ENCODE measurements at regions not wholly inside any gene's neighbourhood (a gene's known extent, or its start where the extent isn't known, plus 50 kb on each side); places are given as distances from the start of the nearest gene placed in this dataset.
"Not testable (repeated sequence)": the region's sequence is repeated elsewhere in the genome, so short reads cannot be mapped to it uniquely, and the experiment has no call there.

GRCh38 chr15:88965097-88965496 lies 51.9 kb upstream of the MFGE8 start:
- CTCF ChIA-PET; DNase-seq (ENCODE audit: extremely low spot score): not testable (repeated sequence)
- POLR2A ChIA-PET, result interaction anchor here (0.7 kb wide), 1 partner anchor 333 kb away, joined by 3 read pairs; no protein-coding TSS in a partner anchor

DNA sequence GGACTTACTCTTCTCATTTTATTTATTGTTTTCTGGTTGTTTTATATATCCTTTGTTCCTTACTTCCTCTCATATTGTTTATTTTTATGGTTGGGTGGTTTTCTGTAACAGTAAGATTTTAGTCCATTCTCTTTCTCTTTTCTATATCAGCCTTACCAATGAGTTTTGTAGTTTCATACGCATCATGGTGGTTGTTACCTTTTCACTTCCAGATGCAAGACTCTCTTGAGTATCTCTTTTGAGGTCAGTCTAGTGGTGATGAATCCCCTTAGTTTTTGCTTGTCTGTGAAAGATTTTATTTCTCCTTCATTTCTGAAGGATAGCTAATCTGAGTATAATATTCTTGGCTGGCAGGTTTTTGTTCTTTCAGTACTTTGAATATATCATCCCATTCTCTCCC lies 57.1 kb upstream of the MFGE8 start:
- CTCF ChIA-PET, result interaction anchor here (1.5 kb wide), 1 partner anchor 9 kb away, joined by 4 read pairs; no protein-coding TSS in a partner anchor
- no peak for TF ChIP-seq CTCF (IDR thresholded peaks at IDR 0.05; ENCODE audit: control extremely low read depth, extremely low read depth, low read depth, missing control alignments)
- POLR2A ChIA-PET, result no interaction called here
- no peak for DNase-seq (ENCODE audit: extremely low spot score)

- no peak for DNase-seq (ENCODE audit: extremely low spot score)
- POLR2A ChIA-PET, result no interaction called here
- CTCF ChIA-PET, result no interaction called here
Measured at GRCh38 chr15:88974392-88974791, 61.2 kb upstream of the MFGE8 start.

GRCh38 chr15:88975891-88976290 lies 62.7 kb upstream of the MFGE8 start:
- POLR2A ChIA-PET, result no interaction called here
- TF ChIP-seq CTCF (IDR thresholded peaks at IDR 0.05; ENCODE audit: control extremely low read depth, extremely low read depth, low read depth, missing control alignments), result no peak
- no peak for DNase-seq (ENCODE audit: extremely low spot score)
- CTCF ChIA-PET, result no interaction called here

More at GRCh38 chr15:88974392-88974791, 61.2 kb upstream of the MFGE8 start:
- no peak for TF ChIP-seq CTCF (IDR thresholded peaks at IDR 0.05; ENCODE audit: control extremely low read depth, extremely low read depth, low read depth, missing control alignments)

DNA sequence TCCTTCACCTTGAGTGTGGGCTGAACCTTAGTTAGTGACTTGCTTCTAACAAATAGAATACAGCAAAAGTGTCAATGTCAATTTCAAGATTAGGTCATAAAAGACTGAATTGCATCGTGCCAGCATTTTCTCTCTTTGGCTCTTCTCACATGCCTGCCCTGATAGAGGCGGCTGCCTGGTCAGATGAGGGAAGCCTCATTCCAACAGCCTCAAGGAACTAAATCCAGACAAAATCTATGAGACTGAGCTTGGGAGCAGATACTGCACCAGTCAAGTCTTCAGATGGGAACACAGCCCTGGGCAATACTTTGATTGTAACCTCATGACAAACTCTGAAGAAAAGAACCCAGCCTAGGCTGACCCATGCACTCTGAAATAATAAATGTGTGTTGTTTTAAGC lies 63.5 kb upstream of the MFGE8 start:
- ChIA-PET POLR2A (no interaction called here), CTCF (no interaction called here)
- no peak for DNase-seq (ENCODE audit: extremely low spot score)
- no peak for TF ChIP-seq CTCF (IDR thresholded peaks at IDR 0.05; ENCODE audit: control extremely low read depth, extremely low read depth, low read depth, missing control alignments)

- no peak for DNase-seq (ENCODE audit: extremely low spot score)
- ChIA-PET POLR2A (no interaction called here), CTCF (interaction anchor here (1.3 kb wide), 1 partner anchor 9 kb away, joined by 4 read pairs; no protein-coding TSS in a partner anchor)
- no peak for TF ChIP-seq CTCF (IDR thresholded peaks at IDR 0.05; ENCODE audit: control extremely low read depth, extremely low read depth, low read depth, missing control alignments)
Measured at GRCh38 chr15:88979674-88980073, 66.5 kb upstream of the MFGE8 start.

DNA sequence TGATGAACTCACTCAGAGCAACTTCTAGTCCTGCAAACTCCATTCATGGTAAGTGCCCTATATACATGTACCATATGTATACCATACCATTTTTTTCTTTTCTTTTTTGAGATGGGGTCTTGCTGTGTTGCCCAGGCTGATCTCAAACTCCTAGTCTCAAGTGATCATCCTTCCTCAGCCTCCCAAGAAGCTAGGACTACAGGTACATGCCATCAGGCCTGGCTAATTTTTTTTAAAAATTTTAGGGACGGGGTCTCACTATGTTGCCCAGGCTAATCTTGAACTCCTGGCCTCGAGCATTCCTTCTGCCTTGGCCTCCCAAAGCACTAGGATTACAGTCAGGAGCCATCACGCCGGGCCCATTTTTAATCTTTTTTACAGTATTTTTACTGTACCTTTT lies 67.3 kb upstream of the MFGE8 start:
- CTCF ChIA-PET, result no interaction called here
- DNase-seq (ENCODE audit: extremely low spot score), result no peak
- POLR2A ChIA-PET, result no interaction called here
- no peak for TF ChIP-seq CTCF (IDR thresholded peaks at IDR 0.05; ENCODE audit: control extremely low read depth, extremely low read depth, low read depth, missing control alignments)
